GM21423 (cell line): ENCODE measurements at regions not wholly inside any gene's neighbourhood (a gene's known extent, or its start where the extent isn't known, plus 50 kb on each side); places are given as distances from the start of the nearest gene placed in this dataset.
"Not testable (repeated sequence)": the region's sequence is repeated elsewhere in the genome, so short reads cannot be mapped to it uniquely, and the experiment has no call there.

ENCODE experiments used
- ATAC-seq: cut with Tn5 transposase; IDR thresholded peaks from one replicate; pipeline ENCODE4 v1.9.1; 2021; ENCODE audit warnings: mild to moderate bottlenecking, moderate library complexity; ENCODE audit not compliant: unreplicated experiment

GRCh38 chr19:28066161-28066560, 1146.8 kb downstream of the UQCRFS1 start:
- ATAC-seq = no peak

- no peak for ATAC-seq
Measured at GRCh38 chr19:28065026-28065425, 1147.9 kb downstream of the UQCRFS1 start.

GRCh38 chr19:28063702-28064101, 1149.2 kb downstream of the UQCRFS1 start:
- no peak for ATAC-seq

DNA sequence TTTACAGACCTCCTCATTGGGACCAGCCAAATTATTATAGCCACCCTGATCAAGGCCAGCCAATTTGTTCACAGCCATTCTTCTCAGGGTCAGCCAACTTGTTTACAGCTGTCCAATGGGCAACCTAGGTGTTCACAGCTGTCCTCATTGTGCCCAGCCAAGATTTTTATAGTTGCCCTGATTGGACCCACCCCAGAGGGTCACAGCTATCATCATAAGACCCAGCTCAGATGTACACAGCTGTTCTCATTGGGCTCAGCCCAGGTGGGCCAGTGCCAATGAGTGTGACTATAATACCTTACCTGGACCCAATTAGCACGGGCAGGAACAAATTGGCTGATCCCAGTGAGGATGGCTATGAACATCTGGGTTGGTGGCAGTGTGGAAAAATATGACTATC, 1151.8 kb downstream of the UQCRFS1 start:
- ATAC-seq = no peak

GRCh38 chr19:28057026-28057425, 1155.9 kb downstream of the UQCRFS1 start:
- not testable (repeated sequence) for ATAC-seq

GRCh38 chr19:28051047-28051446, 1161.9 kb downstream of the UQCRFS1 start:
- no peak for ATAC-seq

GRCh38 chr19:28049875-28050274, 1163.1 kb downstream of the UQCRFS1 start:
- ATAC-seq = no peak

DNA sequence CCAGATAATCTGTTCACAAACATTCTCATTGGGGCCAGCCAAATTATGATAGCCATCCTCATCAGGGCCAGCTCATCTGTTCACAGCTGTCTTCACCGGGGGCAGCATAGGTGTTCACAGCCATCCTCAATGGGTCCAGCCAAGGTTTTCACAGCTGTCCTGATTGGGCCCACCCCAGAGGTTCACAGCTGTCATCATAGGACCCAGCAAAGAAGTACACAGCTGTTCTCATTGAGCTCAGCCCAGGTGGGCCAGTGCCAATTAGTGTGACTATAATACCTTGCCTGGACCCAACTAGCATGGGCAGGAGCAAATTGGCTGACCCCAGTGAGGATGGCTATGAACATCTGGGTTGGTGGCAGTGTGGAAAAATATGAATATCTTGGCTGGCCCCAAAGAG, 1166.0 kb downstream of the UQCRFS1 start:
- no peak for ATAC-seq

DNA sequence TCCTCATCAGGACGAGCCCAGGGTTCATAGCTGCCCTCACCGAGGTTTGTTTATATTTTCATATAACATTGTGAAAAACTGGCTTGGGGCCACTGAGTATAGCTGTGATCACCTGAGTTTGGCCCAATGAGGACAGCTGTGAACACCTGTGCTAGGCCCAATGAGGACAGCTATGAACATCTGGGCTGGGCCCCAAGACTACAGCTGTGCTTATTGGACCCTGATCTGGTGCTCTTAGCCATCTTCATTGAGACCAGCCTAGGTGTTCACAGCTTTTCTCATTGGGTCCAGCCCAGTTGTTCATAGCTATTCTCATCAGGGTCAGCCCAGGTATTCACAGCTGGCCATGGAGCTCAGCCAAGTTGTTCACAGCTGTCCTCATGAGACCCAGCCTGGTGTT, 1167.3 kb downstream of the UQCRFS1 start:
- no peak for ATAC-seq

DNA sequence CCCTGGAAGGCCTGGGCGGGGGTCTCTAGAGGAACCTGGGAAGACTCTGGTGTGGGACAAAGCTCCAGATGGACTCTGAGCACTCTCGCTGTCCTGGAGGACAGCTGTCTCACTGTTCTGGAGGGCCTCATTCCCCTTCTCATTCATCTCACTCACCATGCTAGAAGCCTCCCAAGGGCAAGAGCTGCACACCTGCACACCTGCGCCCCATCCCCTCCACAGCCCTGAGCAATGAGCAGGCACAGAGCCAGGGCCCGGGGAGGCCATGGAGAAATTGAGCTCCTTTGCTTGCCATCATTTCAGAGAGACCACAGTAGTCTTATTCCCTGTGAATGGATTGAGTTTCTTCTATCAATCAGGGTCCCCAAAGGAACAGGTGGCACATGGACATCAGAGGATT, 1168.5 kb downstream of the UQCRFS1 start:
- no peak for ATAC-seq

DNA sequence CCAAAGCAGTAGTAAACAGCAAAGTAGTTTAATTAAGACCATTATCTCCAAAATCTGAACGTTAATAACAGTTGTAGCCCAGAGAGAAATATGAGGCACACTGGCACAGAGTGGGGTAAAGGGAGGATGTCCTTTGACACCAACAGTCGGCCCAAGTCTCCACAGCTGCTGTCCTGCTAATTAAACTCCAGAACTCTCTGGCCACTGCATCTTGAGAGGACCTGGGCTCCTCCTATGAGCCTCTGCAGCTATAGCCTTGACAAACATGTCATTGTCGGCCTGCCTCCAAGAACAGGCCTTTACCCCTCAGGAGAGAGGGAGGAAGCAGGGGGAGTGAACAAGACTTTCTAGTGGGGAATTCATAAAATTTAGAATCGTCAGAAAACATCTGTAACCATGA, 1170.4 kb downstream of the UQCRFS1 start:
- ATAC-seq = no peak

GRCh38 chr19:28039677-28040381, 1173.1 kb downstream of the UQCRFS1 start:
- no peak for ATAC-seq

- no peak for ATAC-seq
Measured at GRCh38 chr19:28037186-28037585, 1175.8 kb downstream of the UQCRFS1 start.

DNA sequence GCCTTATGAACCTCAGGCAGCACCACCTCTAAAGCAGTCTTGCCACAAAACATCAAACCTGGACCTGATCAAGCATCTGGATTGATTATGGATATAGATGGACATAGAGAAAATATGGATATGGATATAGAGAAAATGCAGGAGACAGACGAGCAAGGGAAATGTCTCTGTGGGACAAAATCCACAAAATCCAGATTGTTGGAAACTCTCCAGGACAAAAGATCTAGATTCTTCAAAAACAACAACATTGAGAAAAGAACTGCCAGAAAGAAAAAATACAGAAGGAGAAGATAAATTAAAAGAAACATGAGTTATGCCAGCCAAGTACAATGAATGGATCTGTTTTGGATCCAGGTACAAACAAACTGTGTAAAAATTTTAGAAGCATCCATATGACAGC, 1176.5 kb downstream of the UQCRFS1 start:
- no peak for ATAC-seq

DNA sequence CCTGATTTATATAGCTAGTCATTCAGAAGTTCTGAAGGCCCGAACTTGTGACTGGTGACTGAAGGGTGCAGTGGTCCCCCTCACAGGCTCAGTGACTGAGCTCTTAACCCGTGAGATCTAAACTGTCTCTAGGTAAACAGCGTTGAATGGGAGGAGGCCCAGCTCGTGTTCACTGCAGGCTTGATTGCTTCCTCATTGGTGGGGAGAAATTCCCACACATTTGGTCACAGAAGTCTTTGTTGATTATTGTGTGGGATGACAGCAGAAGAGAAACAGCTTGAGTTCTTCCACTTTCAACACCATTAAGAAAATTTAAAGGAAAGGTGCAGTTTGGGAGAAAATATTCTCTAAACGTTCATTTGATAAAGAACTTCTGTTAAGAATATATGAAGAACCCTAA, 1178.0 kb downstream of the UQCRFS1 start:
- ATAC-seq = no peak

DNA sequence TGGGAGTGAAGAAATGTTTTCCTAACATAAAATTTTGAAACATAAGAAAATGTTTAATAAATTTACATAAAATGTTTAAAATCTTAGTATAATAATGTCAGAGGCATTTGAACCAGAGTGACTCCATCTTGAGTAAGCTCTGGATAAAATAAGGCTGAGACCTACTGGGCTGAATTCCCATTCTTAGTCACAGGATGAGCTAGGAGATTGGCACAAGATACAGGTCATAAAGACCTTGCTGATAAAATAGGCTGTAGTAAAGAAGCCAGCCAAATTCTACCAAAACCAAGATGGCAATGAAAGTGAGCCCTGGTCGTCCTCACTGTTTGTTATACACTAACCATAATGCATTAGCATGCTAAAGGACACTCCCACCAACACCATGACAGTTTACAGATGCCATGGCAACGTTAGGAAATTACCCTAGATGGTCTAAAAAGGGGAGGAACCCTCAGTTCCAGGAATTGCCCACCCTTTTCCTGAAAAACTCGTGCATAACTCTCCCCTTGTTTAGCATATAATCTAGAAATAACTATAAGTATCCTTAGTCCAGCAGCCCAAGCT, 1184.0 kb downstream of the UQCRFS1 start:
- ATAC-seq = no peak

DNA sequence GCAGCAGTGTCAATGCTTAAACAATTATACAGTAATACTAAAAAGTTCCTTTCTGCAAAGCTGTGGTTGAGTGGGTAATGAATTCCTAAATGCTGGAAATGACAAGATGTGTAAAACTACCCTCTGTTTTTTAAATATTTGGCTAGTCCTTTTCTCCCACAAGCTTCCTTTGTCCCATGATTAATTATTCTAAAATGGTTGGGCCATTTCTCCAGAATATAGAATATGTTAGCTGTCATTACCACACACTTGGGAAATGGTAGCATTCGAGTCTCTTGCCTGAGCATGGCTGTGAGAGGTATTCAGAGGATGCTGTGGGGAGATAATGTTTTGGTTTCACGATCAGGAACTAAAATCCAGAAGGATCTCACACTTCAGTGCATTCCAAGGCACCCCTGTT, 1185.8 kb downstream of the UQCRFS1 start:
- ATAC-seq = no peak

GRCh38 chr19:28026636-28027035, 1186.3 kb downstream of the UQCRFS1 start:
- ATAC-seq = no peak

GRCh38 chr19:28024920-28025319, 1188.0 kb downstream of the UQCRFS1 start:
- ATAC-seq = no peak

GRCh38 chr19:28023064-28023463, 1189.9 kb downstream of the UQCRFS1 start:
- no peak for ATAC-seq

GRCh38 chr19:28022506-28022905, 1190.4 kb downstream of the UQCRFS1 start:
- ATAC-seq = no peak

DNA sequence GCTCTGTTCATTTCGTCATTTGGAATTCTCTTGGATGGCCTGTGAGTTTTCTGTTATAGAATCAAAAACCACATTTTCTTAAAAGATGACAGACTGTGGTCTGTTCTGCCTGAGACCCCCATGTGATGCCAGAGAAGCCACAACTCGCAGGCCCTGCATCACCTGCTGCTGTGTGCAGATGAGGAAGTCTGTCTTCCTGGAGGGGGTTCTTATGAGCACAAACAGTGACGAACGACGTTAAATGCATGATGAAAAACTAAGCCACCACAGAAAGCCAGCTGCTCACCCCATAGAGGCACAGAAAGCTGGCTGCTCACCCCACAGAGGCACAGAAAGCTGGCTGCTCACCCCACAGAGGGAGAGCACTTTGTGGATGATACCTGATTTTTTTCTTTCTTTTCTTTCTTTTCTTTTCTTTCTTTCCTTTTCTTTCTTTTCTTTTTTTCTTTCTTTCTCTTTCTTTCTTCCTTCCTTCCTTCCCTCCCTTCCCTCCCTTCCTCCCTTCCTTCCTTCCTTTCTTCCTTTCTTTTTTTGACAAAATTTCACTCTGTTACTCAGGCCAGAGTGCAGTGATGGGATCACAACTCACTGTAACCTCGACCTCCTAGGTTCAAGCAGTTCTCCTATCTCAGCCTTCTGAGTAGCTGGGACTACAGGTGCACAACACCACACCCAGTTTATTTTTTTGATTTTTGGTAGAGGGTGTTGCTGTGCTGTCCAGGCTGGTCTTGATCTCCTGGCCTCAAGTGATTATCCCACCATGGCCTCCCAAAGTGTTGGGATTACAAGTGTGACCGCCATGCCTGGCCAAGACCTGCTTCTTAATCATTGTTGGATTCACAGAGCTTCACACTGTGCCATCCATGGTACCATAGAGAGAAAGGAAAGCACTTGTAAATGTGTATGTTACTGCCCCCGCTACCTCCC, 1191.4 kb downstream of the UQCRFS1 start:
- no peak for ATAC-seq
